OCI-LY3 (cell line): ENCODE measurements at regions not wholly inside any gene's neighbourhood (a gene's known extent, or its start where the extent isn't known, plus 50 kb on each side); places are given as distances from the start of the nearest gene placed in this dataset.

Experiments used
- H2AFZ ChIP-seq: fragments of 200-600, 300-600 bp; shearing (Covaris generic); 2 replicates; pipeline ENCODE4 v1.6.0; 2014; ENCODE audit warnings: antibody characterized with exemption, low read depth, low read length
- H3K27ac ChIP-seq: fragments of 200-600, 300-600 bp; sonication (generic); 2 replicates; pipeline ENCODE4 v1.5.1; 2014; ENCODE audit warnings: mild to moderate bottlenecking, low read length, moderate library complexity, mixed read lengths
- H3K27me3 ChIP-seq: fragments of 200-600, 300-600 bp; sonication (generic); 2 replicates; pipeline ENCODE4 v1.6.1; 2014; ENCODE audit warnings: low read depth, low read length, mixed read lengths
- H3K36me3 ChIP-seq: fragments of 200-600, 300-600 bp; sonication (generic); replicated peaks from 2 replicates; pipeline ENCODE3; 2014; ENCODE audit warnings: low read depth, low read length, mixed read lengths
- H3K4me1 ChIP-seq: fragments of 300-600, 200-600 bp; sonication (generic); 2 replicates; pipeline ENCODE4 v1.6.1; 2014; ENCODE audit warnings: low read length, mixed read lengths
- H3K4me2 ChIP-seq: fragments of 200-600, 300-600 bp; sonication (generic); 2 replicates; pipeline ENCODE4 v1.6.1; 2014; ENCODE audit warnings: low read length, mixed read lengths
- H3K4me3 ChIP-seq: fragments of 300-600, 200-600 bp; sonication (generic); 2 replicates; pipeline ENCODE4 v1.5.1; 2014; ENCODE audit warnings: antibody characterized with exemption, mild to moderate bottlenecking, low read length, moderate library complexity
- H3K79me2 ChIP-seq: fragments of 300-600, 200-600 bp; shearing (Covaris generic); 2 replicates; pipeline ENCODE4 v1.6.1; 2014; ENCODE audit warnings: mild to moderate bottlenecking, low read length, mixed read lengths
- H3K9ac ChIP-seq: fragments of 300-600, 200-600 bp; shearing (Covaris generic); 2 replicates; pipeline ENCODE4 v1.6.0; 2014; ENCODE audit warnings: mild to moderate bottlenecking, low read length, moderate library complexity
- H3K9me3 ChIP-seq: fragments of 200-600, 300-600 bp; shearing (Covaris generic); 2 replicates; pipeline ENCODE4 v1.6.1; 2014; ENCODE audit warnings: low read length, mixed read lengths; ENCODE audit not compliant: insufficient read depth
- H4K20me1 ChIP-seq: fragments of 200-600, 300-600 bp; sonication (generic); 2 replicates; pipeline ENCODE4 v1.6.1; 2016; ENCODE audit warnings: low read length, mixed read lengths; ENCODE audit not compliant: insufficient read depth
- CTCF ChIP-seq: fragments of 200-600, 300-600 bp; sonication (generic); IDR thresholded peaks from 2 replicates; pipeline ENCODE4 v1.5.1; 2014; ENCODE audit warnings: antibody characterized with exemption, low read length, low read depth
- EZH2phosphoT487 ChIP-seq: fragments of 200-600 bp; shearing (Covaris generic); IDR thresholded peaks from 2 replicates; pipeline ENCODE4 v1.6.1; 2018; ENCODE audit warnings: antibody characterized with exemption, mixed run types, low read depth

- no peak overlapping the region for H3K9ac ChIP-seq
- H3K4me1 ChIP-seq: peaks cover 5% of the 10 kb centered on the region
- no peak overlapping the region for H3K4me3 ChIP-seq
- no peak overlapping the region for H3K4me2 ChIP-seq
- no peaks in the 10 kb centered on the region for H3K27me3 ChIP-seq
- no peak for TF ChIP-seq CTCF
- H3K9me3 ChIP-seq: no peaks in the 10 kb centered on the region
- no peaks in the 10 kb centered on the region for H4K20me1 ChIP-seq
- H3K79me2 ChIP-seq: no peaks in the 10 kb centered on the region
- no peak overlapping the region for H2AFZ ChIP-seq
- no peaks in the 10 kb centered on the region for H3K36me3 ChIP-seq
- H3K27ac ChIP-seq: no peak overlapping the region
These were observed 362.0 kb upstream of the BOD1L1 start for GRCh38 chr4:13989501-13989900.

GRCh38 chr4:13990596-13991589 is 363.4 kb upstream of the BOD1L1 start:
- Histone ChIP-seq H3K4me3 (no peak overlapping the region), H3K79me2 (no peaks in the 10 kb centered on the region), H3K4me1 (peaks cover 5% of the 10 kb centered on the region), H3K36me3 (no peaks in the 10 kb centered on the region), H3K9me3 (no peaks in the 10 kb centered on the region), H4K20me1 (no peaks in the 10 kb centered on the region), H3K27me3 (no peaks in the 10 kb centered on the region), H3K27ac (no peak overlapping the region), H3K9ac (no peak overlapping the region), H3K4me2 (peak overlapping the region; percentile 20), H2AFZ (0 out of 2 replicates have a peak overlapping the region, but pooled peaks have one; percentile 15)
- TF ChIP-seq CTCF (no peak), EZH2phosphoT487 (no peak)

- no peaks in the 10 kb centered on the region for H3K36me3 ChIP-seq
- TF ChIP-seq CTCF (no peak), EZH2phosphoT487 (no peak)
- no peaks in the 10 kb centered on the region for H3K79me2 ChIP-seq
- H3K27ac ChIP-seq: no peak overlapping the region
- H3K27me3 ChIP-seq: no peaks in the 10 kb centered on the region
- no peak overlapping the region for H3K9ac ChIP-seq
- no peak overlapping the region for H3K4me2 ChIP-seq
- H3K4me3 ChIP-seq: no peak overlapping the region
- no peaks in the 10 kb centered on the region for H3K9me3 ChIP-seq
- peaks cover 5% of the 10 kb centered on the region for H3K4me1 ChIP-seq
- H2AFZ ChIP-seq: no peak overlapping the region
- H4K20me1 ChIP-seq: no peaks in the 10 kb centered on the region
These were observed 364.5 kb upstream of the BOD1L1 start for GRCh38 chr4:13992041-13992440.

- Histone ChIP-seq H3K9me3 (no peaks in the 10 kb centered on the region), H3K36me3 (no peaks in the 10 kb centered on the region), H3K9ac (no peak overlapping the region), H3K4me2 (no peak overlapping the region), H3K4me3 (no peak overlapping the region), H4K20me1 (no peaks in the 10 kb centered on the region), H3K27ac (no peak overlapping the region), H3K4me1 (peaks cover 5% of the 10 kb centered on the region), H3K79me2 (no peaks in the 10 kb centered on the region), H2AFZ (no peak overlapping the region), H3K27me3 (no peaks in the 10 kb centered on the region)
- no peak for TF ChIP-seq EZH2phosphoT487
- no peak for TF ChIP-seq CTCF
These were observed 365.5 kb upstream of the BOD1L1 start for GRCh38 chr4:13992975-13993520.
